ENCODE measurements at regions not wholly inside any gene's neighbourhood (a gene's known extent, or its start where the extent isn't known, plus 50 kb on each side); places are given as distances from the start of the nearest gene placed in this dataset.

DNA sequence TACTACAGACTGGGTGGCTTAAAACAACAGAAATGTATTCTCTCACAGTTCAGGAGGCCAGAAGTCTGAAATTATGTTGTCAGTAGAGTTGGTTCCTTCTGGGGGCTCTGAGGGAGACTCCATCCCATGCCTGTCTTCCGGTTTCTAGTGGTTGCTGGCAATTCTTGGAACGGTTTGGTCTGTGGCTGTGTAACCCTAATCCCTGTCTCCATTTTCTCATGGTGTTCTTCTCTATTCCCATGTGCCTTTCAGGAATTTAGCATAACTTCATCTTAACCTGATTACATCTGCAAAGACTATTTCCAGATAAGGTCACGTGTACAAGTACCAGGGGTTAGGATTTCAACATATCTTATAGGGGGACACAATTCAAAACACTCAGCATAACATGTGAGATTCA lies 73.2 kb downstream of the FAM241B start:
- TF ChIP-seq POLR2AphosphoS5 (IDR thresholded peaks at IDR 0.05) (no peak), POLR2A (IDR thresholded peaks at IDR 0.05) (no peak)
- TF ChIP-seq, protein P1, sequence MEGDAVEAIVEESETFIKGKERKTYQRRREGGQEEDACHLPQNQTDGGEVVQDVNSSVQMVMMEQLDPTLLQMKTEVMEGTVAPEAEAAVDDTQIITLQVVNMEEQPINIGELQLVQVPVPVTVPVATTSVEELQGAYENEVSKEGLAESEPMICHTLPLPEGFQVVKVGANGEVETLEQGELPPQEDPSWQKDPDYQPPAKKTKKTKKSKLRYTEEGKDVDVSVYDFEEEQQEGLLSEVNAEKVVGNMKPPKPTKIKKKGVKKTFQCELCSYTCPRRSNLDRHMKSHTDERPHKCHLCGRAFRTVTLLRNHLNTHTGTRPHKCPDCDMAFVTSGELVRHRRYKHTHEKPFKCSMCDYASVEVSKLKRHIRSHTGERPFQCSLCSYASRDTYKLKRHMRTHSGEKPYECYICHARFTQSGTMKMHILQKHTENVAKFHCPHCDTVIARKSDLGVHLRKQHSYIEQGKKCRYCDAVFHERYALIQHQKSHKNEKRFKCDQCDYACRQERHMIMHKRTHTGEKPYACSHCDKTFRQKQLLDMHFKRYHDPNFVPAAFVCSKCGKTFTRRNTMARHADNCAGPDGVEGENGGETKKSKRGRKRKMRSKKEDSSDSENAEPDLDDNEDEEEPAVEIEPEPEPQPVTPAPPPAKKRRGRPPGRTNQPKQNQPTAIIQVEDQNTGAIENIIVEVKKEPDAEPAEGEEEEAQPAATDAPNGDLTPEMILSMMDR (IDR thresholded peaks at IDR 0.05 in 8 of 11, conservative IDR thresholded peaks at IDR 0.05 in 3 of 11) = no peak
- no peak for DNase-seq
- H3K27ac ChIP-seq = peak overlapping the region in 2 of 8 donors; percentile 19 to 25
- H3K9me3 ChIP-seq = peaks cover 0 to 22% (median 13%) of the 10 kb centered on the region in 8 donors
- no peaks in the 10 kb centered on the region for H3K36me3 ChIP-seq
- WGBS, 5 donors = 59 to 87% (median 76%) methylated on average over 3 of the region's 3 CpGs
- peaks cover 0 to 43% (median 0%) of the 10 kb centered on the region in 7 donors for H3K27me3 ChIP-seq (replicated peaks in 1 of 7)
- no peak overlapping the region for H3K4me3 ChIP-seq
- intact Hi-C loops (cut with DNase I; ENCODE audit: low total_unique reads) = no loop called here
- no peaks in the 10 kb centered on the region for H3K4me1 ChIP-seq

DNA sequence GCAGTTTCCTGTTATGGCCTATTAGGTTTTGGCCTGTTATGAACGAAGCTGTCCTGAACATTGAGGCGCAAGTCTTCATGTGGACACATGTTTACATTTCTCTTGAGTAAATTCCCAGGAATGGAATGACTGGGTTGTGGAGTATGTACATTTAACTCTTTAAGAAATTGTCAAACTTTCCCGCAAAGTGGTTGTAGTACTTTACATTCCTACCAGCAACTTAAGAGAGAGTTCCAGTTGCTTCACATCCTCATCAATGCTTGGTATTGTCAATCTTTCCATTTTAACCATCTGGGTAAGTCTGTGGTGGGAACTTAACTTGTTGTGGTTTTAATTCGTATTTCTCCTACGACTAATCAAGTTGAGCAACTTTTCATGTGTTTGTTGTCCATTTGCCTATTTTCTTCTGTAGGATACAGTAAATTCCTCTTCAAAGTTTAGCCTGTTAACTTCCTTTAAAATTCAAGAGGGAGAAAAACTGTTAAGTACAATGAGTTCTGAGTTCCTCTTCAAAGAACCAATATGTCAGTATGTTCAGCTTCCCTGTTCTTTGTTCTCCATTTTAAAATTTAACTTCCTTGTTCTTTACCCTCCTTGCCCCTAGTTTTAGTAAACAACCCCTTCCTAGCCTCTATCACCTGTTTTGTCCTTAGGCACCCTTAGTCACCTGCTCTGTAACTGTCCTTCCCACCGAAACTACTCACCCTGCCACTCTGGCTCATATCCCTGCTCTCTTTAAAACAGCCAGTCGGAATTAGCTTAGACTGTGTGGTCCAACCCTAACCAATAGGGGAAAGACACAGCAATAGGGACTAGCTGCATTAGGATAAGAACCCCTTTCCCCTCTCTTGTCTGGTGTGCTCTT lies 74.0 kb downstream of the FAM241B start:
- peak overlapping the region in 2 of 8 donors; percentile 19 to 25 for H3K27ac ChIP-seq
- no peak for DNase-seq
- H3K4me1 ChIP-seq = no peaks in the 10 kb centered on the region
- H3K27me3 ChIP-seq (replicated peaks in 1 of 7) = peaks cover 0 to 49% (median 0%) of the 10 kb centered on the region in 7 donors
- no peaks in the 10 kb centered on the region for H3K36me3 ChIP-seq
- H3K9me3 ChIP-seq = peaks cover 0 to 26% (median 14%) of the 10 kb centered on the region in 8 donors
- WGBS, 5 donors = 55 to 73% (median 67%) methylated on average over 7 of the region's 7 CpGs
- intact Hi-C loops (cut with DNase I; ENCODE audit: low total_unique reads) = no loop called here
- no peak for TF ChIP-seq POLR2AphosphoS5 (IDR thresholded peaks at IDR 0.05)
- H3K4me3 ChIP-seq = no peak overlapping the region

DNA sequence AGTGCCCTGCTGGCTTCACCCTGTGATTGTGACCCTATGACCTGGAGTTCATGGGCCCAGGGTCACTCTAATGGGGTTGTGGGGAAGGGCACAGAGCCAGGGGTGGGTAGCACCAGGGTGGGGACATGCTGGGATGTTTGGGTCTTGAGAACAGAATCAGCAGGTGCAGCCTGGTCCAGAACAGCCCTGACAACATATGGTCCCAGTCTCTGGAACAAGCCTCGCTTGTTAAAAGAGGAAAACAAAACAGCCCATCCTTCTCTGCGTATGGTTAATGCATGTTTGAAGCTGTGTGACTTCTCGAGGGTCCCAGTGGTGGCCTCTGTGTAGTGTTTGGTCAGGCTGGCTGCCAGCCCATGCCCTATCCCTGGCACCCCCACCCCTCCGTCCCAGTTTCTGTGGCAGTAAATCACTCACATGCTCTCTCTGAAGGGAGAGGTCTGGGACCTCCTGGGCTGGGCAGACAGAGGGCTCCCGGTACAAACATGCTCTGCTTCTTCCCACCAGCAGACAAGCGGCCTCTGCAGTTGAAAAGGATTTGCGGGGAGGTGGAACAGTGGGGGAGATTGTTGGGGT lies 79.4 kb downstream of the FAM241B start:
- H3K4me1 ChIP-seq = no peaks in the 10 kb centered on the region
- intact Hi-C loops (cut with DNase I; ENCODE audit: low total_unique reads) = no loop called here
- H3K27me3 ChIP-seq (replicated peaks in 1 of 7) = peaks cover 0 to 67% (median 0%) of the 10 kb centered on the region in 7 donors
- TF ChIP-seq POLR2A (IDR thresholded peaks at IDR 0.05) (no peak), POLR2AphosphoS5 (IDR thresholded peaks at IDR 0.05) (no peak)
- TF ChIP-seq, protein P1 (IDR thresholded peaks at IDR 0.05 in 8 of 11, conservative IDR thresholded peaks at IDR 0.05 in 3 of 11) = no peak
- H3K4me3 ChIP-seq = no peak overlapping the region
- H3K36me3 ChIP-seq = no peaks in the 10 kb centered on the region
- H3K9me3 ChIP-seq = peaks cover 0 to 18% (median 8%) of the 10 kb centered on the region in 8 donors
- DNase-seq = no peak
- 56 to 86% (median 81%) methylated on average over 7 of the region's 7 CpGs for WGBS, 5 donors
- no peak overlapping the region for H3K27ac ChIP-seq

DNA sequence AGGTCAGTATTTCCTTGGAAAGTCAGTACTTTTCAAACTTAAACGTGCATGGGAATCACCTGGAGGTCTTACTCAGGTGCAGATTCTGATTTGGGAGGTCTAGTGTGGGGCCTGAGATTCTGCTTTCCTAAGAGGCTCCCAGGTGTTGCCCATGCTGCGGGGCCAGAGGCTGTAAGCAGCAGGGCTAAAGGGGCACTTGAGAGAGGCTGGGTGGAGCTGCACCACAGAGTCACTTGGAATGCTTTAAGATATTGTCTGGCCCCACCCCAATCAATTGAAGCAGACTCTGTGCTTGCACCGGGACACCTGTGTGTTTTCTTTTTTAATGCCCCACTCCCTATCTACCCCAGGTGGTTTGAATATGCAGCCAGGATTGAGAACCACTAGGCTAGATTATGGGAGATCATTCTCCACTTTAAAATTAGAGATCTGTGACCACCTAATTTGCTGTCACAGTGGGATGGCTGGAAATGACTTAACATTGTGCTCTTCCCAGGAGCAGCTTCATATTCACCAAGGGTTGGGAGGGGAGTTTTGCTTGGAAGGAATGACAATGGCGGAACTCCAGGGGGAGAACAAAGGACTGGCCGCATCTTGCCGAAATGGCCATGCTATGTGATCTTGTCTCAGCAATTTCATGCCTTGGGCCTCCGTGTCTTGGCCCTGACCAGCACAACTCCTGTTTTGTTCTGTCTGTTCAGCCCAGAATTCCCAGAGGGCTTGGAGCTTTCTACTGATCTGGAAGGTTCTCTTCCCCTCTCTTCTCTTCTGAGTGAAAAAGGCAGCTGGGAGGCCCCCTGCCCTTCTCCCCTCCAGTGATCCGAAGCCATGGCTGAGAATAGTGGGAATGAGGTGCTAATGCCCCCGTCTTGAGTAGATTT lies 80.2 kb downstream of the FAM241B start:
- no peak for DNase-seq
- H3K27ac ChIP-seq = no peak overlapping the region
- intact Hi-C loops (cut with DNase I; ENCODE audit: low total_unique reads) = no loop called here
- 77 to 91% (median 86%) methylated on average over 9 of the region's 9 CpGs for WGBS, 5 donors
- TF ChIP-seq POLR2A (IDR thresholded peaks at IDR 0.05) = no peak
- TF ChIP-seq, protein P1 (IDR thresholded peaks at IDR 0.05 in 8 of 11, conservative IDR thresholded peaks at IDR 0.05 in 3 of 11) = no peak
- TF ChIP-seq POLR2AphosphoS5 (IDR thresholded peaks at IDR 0.05) = no peak
- no peaks in the 10 kb centered on the region for H3K36me3 ChIP-seq
- peaks cover 0 to 10% (median 3%) of the 10 kb centered on the region in 8 donors for H3K9me3 ChIP-seq
- H3K4me1 ChIP-seq = no peaks in the 10 kb centered on the region
- H3K27me3 ChIP-seq (replicated peaks in 1 of 7) = peaks cover 0 to 70% (median 0%) of the 10 kb centered on the region in 7 donors
- no peak overlapping the region for H3K4me3 ChIP-seq
